OCI-LY1 (cell line): ENCODE measurements at regions not wholly inside any gene's neighbourhood (a gene's known extent, or its start where the extent isn't known, plus 50 kb on each side); places are given as distances from the start of the nearest gene placed in this dataset.

ENCODE experiments used
- EZH2 ChIP-seq: fragments of 200-600 bp; sonication (generic), shearing (Covaris generic); IDR thresholded peaks from 2 replicates; pipeline ENCODE4 v1.8.0; 2017; ENCODE audit warnings: borderline replicate concordance, mixed run types, mild to moderate bottlenecking, antibody characterized with exemption, low read length, moderate library complexity, mixed read lengths
- TF ChIP-seq, protein P1 (sequence below): fragments of 200-600 bp; sonication (generic), shearing (Covaris generic); IDR thresholded peaks from 2 replicates; pipeline ENCODE4 v1.5.1; 2017; ENCODE audit warnings: mild to moderate bottlenecking, antibody characterized with exemption, low read length, moderate library complexity, mixed read lengths

DNA sequence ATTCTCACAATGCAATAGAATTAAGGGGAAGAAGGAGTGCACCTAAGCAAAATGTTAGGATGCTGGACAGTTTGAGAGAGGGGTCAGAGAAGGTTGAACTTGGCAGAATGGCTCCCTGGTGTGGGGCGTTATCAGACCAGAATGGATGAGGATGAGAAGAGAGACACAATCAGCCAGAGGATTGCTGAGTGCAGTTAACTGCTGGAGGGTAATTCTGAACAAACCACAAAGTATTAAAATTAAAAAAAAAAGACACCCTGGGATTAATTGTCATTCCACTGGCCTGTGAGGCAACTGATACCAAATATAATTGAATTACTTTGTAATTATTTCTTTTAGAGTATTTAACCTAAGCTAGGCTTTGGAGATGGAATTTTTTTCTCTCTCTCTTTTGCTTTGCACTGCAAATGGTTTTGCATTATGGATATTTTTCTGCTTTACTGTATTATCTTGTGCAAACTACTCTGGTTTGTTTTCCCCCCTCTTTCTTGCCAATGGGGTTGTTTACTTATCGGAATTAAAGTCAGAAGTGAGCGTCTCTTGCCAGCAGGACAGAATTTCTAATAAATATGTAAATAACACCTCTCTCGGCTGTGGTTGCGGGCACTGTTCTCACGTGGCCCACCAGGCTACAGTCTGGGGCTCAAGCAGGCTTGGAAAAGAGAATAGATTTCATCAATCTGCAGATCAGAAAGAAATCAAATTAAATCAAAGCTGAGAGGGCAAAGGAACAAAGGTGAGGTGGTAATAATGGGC, 572.9 kb upstream of the CAMK1G start:
- TF ChIP-seq, protein P1, sequence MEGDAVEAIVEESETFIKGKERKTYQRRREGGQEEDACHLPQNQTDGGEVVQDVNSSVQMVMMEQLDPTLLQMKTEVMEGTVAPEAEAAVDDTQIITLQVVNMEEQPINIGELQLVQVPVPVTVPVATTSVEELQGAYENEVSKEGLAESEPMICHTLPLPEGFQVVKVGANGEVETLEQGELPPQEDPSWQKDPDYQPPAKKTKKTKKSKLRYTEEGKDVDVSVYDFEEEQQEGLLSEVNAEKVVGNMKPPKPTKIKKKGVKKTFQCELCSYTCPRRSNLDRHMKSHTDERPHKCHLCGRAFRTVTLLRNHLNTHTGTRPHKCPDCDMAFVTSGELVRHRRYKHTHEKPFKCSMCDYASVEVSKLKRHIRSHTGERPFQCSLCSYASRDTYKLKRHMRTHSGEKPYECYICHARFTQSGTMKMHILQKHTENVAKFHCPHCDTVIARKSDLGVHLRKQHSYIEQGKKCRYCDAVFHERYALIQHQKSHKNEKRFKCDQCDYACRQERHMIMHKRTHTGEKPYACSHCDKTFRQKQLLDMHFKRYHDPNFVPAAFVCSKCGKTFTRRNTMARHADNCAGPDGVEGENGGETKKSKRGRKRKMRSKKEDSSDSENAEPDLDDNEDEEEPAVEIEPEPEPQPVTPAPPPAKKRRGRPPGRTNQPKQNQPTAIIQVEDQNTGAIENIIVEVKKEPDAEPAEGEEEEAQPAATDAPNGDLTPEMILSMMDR = no peak
- TF ChIP-seq EZH2 = no peak
